Psoas muscle (tissue), 7 donors: ENCODE measurements at regions not wholly inside any gene's neighbourhood (a gene's known extent, or its start where the extent isn't known, plus 50 kb on each side); places are given as distances from the start of the nearest gene placed in this dataset.

Experiments used
- ATAC-seq, 4 donors: fragments of 200-7000 bp; cut with Tn5 transposase; one replicate each; pipeline ENCODE4 v1.9.1; 2020; ENCODE audit warnings: moderate library complexity in 3 of 4, mild to moderate bottlenecking in 2 of 4
- DNase-seq, 2 donors: peaks; one replicate each; pipeline ENCODE4 v3.0.0-alpha.2; 2020
- H3K27ac ChIP-seq: fragments of 200-600 bp; one replicate; pipeline ENCODE4 v1.8.0; 2022
- H3K27me3 ChIP-seq, 3 donors: fragments of 200-600 bp in 1 of 3; one replicate each; pipeline versions ENCODE4 v1.6.1 to v1.8.0; 2013 to 2022; ENCODE audit warnings: low read length in 2 of 3, mild to moderate bottlenecking in 2 of 3, moderate library complexity in 1 of 3; ENCODE audit not compliant: insufficient read depth in 3 of 3
- H3K36me3 ChIP-seq, 2 donors: fragments of 200-600 bp in 1 of 2; one replicate each; pipeline versions ENCODE4 v1.6.1 to v1.8.0; 2013 to 2022; ENCODE audit warnings: low read depth in 1 of 2, mild to moderate bottlenecking in 1 of 2, moderate library complexity in 1 of 2; ENCODE audit not compliant: insufficient read depth in 1 of 2
- H3K4me1 ChIP-seq: fragments of 200-600 bp; one replicate; pipeline ENCODE4 v1.8.0; 2022
- H3K4me3 ChIP-seq: fragments of 200-600 bp; one replicate; pipeline ENCODE4 v1.8.0; 2022; ENCODE audit warnings: mild to moderate bottlenecking
- H3K9me3 ChIP-seq: fragments of 200-600 bp; one replicate; pipeline ENCODE4 v1.8.0; 2022
- WGBS, 3 donors: extraction: QIAGEN DNeasy Blood & Tissue Kit; methylation state at CpG; one replicate each; pipeline versions ENCODE4 v1.1.6 to v1.1.7; 2013; 5-methylcytosine and 5-hydroxymethylcytosine counted together
- intact Hi-C, 2 donors: fragments of 100-400 bp; cut with DNase I; formaldehyde crosslinking; loops; one replicate each; pipeline versions ENCODE4 v1.11.0 to v1.14.2; 2022
- TF ChIP-seq, protein P1 (sequence below): fragments of 200-600 bp; IDR thresholded peaks from one replicate; pipeline ENCODE4 v1.8.0; 2022; ENCODE audit warnings: antibody characterized with exemption
- donor health status: healthy with polysubstance abuse.
- donor health status: DM: no; HTN: no; CAD: no; lungs with moderate emphysema.
- donor health status: Bipolar disorder and iron deficiency.
- donor health status: healthy.
- donor health status: DM: yes; HTN: yes; CAD: no.
- donor health status: DM: no; HTN: no; CAD: no.
- donor health status: DM: yes; HTN: yes; CAD: no.

DNA sequence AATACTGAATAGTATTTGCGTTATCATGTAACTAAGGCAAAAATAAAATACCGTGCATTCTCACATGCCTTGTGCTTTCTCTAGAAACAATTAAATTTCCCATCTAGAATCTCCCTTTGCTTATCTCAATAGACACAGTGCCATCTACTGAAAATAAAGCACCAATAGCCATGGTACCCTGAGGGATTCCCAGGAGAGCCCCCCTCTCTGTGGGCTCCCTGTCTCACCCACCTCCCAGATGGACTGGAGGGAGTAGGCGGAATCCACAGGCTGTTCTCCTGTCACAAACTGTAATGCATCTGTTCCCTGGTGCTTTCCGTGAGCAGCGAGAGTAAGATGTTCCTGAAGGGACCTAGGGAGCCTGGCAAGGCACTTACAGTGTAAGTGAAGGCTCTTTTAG lies 112.4 kb upstream of the UPP2 start:
- WGBS, 3 donors, result 65 to 76% (median 68%) methylated on average over 5 of the region's 5 CpGs
- Histone ChIP-seq H3K9me3 (no peaks in the 10 kb centered on the region), H3K27ac (no peak overlapping the region), H3K36me3 (no peaks in the 10 kb centered on the region), H3K4me3 (no peak overlapping the region), H3K27me3 (no peaks in the 10 kb centered on the region), H3K4me1 (no peaks in the 10 kb centered on the region)
- TF ChIP-seq, protein P1, sequence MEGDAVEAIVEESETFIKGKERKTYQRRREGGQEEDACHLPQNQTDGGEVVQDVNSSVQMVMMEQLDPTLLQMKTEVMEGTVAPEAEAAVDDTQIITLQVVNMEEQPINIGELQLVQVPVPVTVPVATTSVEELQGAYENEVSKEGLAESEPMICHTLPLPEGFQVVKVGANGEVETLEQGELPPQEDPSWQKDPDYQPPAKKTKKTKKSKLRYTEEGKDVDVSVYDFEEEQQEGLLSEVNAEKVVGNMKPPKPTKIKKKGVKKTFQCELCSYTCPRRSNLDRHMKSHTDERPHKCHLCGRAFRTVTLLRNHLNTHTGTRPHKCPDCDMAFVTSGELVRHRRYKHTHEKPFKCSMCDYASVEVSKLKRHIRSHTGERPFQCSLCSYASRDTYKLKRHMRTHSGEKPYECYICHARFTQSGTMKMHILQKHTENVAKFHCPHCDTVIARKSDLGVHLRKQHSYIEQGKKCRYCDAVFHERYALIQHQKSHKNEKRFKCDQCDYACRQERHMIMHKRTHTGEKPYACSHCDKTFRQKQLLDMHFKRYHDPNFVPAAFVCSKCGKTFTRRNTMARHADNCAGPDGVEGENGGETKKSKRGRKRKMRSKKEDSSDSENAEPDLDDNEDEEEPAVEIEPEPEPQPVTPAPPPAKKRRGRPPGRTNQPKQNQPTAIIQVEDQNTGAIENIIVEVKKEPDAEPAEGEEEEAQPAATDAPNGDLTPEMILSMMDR, result no peak
- DNase-seq (no peak), ATAC-seq (no peak)
- intact Hi-C loops, result no loop called here

DNA sequence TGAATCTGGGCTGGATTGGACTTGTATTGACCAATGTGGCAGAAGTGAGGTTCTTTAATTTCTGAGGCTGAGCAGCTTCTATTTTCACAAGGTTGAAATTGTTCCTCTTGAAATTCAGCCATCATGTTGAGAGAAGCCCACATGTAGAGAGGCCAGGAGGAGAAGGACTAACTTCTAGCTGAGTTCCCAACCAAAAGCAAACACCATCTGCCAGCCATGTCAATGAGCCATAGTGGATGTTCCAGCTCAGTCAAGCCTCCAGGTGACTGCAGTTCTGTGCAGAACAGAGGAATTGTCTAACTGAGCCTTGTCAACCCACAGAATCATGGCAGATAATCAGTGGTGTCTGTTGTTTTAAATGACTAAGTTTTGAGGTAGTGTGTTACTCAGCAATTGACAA lies 110.6 kb upstream of the ACVR1 start:
- DNase-seq (no peak), ATAC-seq (no peak)
- H3K9me3 ChIP-seq, result no peaks in the 10 kb centered on the region
- TF ChIP-seq, protein P1, result no peak
- no peak overlapping the region for H3K27ac ChIP-seq
- no peak overlapping the region for H3K4me3 ChIP-seq
- H3K36me3 ChIP-seq, result no peaks in the 10 kb centered on the region
- intact Hi-C loops, result no loop called here
- no peaks in the 10 kb centered on the region for H3K4me1 ChIP-seq
- no peaks in the 10 kb centered on the region for H3K27me3 ChIP-seq

DNA sequence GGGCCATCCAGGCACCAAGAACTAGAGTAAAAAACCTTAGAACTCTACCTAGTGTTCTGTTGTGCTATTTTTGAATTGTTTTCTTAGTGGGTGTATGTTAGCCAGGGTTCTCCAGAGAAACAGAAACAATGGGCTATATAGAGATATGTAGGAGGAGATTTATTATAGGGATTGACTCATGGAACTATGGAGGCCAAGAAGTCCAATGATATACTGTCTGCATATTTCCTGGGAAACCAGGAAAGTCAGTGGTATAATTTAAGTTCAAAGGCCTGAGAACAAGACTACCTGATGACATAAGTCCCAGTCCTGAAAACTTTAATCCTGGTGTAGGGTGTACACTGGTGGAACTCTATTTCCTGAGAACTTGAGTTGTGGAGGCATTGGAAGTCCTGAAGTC lies 108.7 kb upstream of the ACVR1 start:
- Histone ChIP-seq H3K4me3 (no peak overlapping the region), H3K27me3 (no peaks in the 10 kb centered on the region), H3K36me3 (no peaks in the 10 kb centered on the region), H3K27ac (no peak overlapping the region), H3K4me1 (no peaks in the 10 kb centered on the region), H3K9me3 (no peaks in the 10 kb centered on the region)
- intact Hi-C loops, result no loop called here
- no peak for DNase-seq
- no peak for ATAC-seq
- TF ChIP-seq, protein P1, result no peak

DNA sequence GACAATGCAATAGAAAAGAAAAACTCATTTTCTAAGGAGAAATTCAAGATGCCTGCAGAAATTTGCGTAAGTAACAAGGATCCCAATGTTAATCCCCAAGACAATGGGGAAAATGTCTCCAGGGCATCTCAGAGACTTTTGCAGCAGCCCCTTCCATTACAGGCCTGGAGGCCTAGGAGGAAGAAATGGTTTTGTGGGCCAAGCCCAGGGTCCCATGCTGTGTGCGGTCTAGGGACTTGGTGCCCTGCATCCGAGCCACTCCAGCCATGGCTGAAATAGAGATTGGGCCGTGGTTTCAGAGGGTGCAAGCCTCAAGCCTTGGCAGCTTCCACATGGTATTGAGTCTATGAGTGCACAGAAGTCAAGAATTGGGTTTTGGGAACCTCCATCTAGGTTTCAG lies 103.9 kb upstream of the ACVR1 start:
- Histone ChIP-seq H3K9me3 (no peaks in the 10 kb centered on the region), H3K4me1 (no peaks in the 10 kb centered on the region), H3K27ac (no peak overlapping the region), H3K27me3 (no peaks in the 10 kb centered on the region), H3K36me3 (no peaks in the 10 kb centered on the region), H3K4me3 (no peak overlapping the region)
- ATAC-seq, result no peak
- DNase-seq, result no peak
- TF ChIP-seq, protein P1, result no peak
- WGBS, 3 donors, result 84 to 92% (median 86%) methylated on average over 4 of the region's 4 CpGs
- intact Hi-C loops, result no loop called here

DNA sequence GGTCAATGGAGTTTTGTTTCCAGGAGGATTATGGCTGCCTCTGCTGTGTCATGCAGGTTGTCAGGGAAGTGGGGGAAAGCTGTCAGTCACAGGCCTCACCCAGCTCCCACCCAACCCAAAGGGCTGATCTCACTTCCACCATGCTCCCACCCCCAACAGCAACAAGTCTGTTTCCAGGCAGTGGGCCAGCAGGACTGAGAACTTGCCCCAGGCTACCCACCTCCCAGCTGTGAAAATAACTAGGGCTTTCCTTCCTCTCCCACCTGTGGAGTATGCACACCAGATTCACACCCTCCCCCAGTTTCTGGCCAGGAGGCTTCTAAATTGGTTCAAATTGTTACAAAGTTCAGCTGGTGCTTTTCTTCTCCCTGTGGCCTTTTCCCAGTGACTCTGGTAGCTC lies 95.6 kb upstream of the ACVR1 start:
- DNase-seq (no peak), ATAC-seq (no peak)
- intact Hi-C loops, result no loop called here
- H3K27me3 ChIP-seq, result no peaks in the 10 kb centered on the region
- no peaks in the 10 kb centered on the region for H3K4me1 ChIP-seq
- no peaks in the 10 kb centered on the region for H3K9me3 ChIP-seq
- TF ChIP-seq, protein P1, result no peak
- H3K27ac ChIP-seq, result no peak overlapping the region
- no peaks in the 10 kb centered on the region for H3K36me3 ChIP-seq
- no peak overlapping the region for H3K4me3 ChIP-seq
